Stimulated activated naive CD4-positive, alpha-beta T cell treated with Interleukin-2 at 50 U/mL for 16 hours (primary cell): ENCODE measurements at regions not wholly inside any gene's neighbourhood (a gene's known extent, or its start where the extent isn't known, plus 50 kb on each side); places are given as distances from the start of the nearest gene placed in this dataset.

Source experiments
- DNase-seq: peaks from one replicate; lab custom pipeline; 2025; lab: John Stamatoyannopoulos, UW

DNA sequence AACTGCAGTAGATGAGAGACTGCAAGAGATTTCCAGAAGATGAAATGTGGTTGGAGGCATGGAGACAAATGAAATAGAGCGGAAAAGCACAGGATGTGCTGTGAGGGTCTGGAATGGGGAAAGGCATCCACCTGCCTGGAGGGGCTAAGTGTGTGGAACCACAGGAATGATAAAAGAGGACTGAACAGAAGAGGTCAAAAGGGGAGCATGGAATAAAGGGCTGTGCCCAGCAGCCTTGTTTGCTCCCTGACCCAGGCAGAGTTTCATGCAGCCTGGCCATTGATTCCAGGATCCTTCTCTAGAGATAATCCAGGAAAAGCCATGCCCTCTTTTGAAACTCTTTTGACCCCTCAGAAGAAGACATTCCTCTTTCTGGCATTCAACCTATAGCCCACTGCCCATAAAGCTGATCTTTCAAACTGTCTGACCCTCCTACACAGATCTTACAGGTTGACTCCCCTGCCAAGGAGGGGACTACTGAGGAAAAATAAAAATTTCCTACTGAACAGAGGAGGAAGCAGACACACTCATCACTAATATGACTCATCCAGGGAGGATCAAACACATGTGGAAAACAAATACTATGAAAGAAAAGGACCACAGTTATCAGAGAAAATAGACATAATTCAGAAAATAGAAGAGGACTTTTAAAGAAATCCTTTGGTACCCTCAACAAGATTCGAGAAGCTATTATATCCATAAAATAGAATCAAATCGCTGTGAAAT, 273.5 kb upstream of the PCSK5 start:
- no peak for DNase-seq

DNA sequence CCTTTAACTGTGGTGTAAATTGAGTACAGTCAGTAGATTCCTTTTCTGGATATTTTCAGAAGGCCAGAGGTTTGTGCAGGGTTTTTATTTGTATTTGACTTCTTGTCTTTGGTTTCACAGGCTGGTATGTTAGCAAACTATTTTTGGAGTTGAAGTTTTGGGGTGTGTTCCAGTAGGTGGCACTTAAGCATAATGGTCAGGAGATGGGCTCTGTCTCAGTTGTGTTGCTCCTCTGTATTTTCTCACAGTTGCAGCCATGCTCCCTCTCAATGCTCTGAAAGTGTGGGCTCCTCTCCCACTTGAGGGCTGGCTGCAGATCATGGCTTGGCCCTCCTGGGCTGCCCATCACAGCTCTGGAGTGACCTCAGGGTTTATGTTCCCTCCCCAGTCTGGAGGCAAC, 267.0 kb upstream of the PCSK5 start:
- DNase-seq = no peak

- DNase-seq = no peak
Measured at GRCh38 chr9:75624998-75625397, 265.5 kb upstream of the PCSK5 start.

DNA sequence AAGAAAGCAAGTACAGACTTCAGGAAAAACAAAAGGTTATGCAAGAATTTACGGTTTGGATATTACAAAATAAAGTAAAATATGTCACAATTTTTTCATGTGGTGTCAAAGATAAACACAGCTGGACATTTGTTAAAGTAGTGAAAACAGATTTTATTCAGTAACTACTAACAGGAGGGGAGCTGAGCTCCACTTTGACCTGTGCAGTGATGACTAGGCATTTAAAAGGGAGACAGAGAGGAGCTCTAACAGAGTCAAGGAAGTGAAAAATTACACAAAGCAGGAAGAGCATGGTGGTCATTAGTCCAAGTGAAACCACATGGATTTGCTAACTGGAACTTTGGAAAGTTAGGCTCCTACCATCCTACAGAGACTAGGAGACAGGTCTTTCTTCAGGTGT, 263.6 kb upstream of the PCSK5 start:
- DNase-seq = no peak

- DNase-seq = no peak
Measured at GRCh38 chr9:75628952-75629351, 261.5 kb upstream of the PCSK5 start.

GRCh38 chr9:75633451-75634057, 256.9 kb upstream of the PCSK5 start:
- no peak for DNase-seq

GRCh38 chr9:75636427-75637045, 253.9 kb upstream of the PCSK5 start:
- no peak for DNase-seq

GRCh38 chr9:75639971-75640610, 250.4 kb upstream of the PCSK5 start:
- DNase-seq = no peak

- no peak for DNase-seq
Measured at GRCh38 chr9:75642522-75642921, 248.0 kb upstream of the PCSK5 start.

DNA sequence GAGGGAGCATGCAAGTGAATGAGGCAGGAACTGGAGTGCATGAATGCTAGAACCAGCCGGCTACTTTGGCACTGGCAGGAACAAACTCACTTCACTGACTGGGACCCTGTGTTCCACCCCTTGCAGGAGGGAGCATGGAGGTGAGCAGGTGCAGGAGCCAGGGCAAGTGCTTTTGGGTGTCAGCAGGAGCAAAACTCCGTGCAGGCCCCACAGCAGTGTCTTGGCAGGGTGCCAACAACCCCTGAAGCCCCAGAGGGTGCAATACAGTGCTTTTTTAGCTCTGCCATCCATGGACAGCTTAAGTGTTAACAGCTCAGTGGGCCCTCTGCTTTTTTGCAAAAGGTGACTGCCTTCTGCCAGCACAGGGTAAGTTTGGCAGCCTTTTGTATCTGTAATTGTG, 245.8 kb upstream of the PCSK5 start:
- DNase-seq = no peak

GRCh38 chr9:75648034-75648433, 242.4 kb upstream of the PCSK5 start:
- no peak for DNase-seq

GRCh38 chr9:75649060-75649459, 241.4 kb upstream of the PCSK5 start:
- DNase-seq = no peak

- no peak for DNase-seq
Measured at GRCh38 chr9:75651709-75652108, 238.8 kb upstream of the PCSK5 start.

DNA sequence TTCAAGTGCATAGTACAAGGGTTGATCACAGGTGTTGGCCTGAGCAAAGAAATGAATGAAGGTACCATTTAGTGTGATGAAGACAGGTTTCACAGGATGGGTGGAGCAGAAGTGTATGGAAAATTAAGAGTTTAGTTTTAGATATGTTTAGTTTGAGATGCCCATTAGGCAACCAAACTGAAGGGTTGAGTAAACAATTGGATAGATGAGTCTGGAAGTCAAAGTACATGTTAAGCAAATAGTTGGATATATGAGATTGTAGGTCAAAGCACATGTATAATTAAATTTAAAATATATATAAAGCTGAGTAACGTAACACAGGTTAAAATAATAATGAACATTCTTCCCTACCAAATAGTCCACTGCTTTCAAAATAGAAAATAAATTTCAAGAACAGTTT, 237.1 kb upstream of the PCSK5 start:
- DNase-seq = no peak

- no peak for DNase-seq
Measured at GRCh38 chr9:75653750-75654149, 236.7 kb upstream of the PCSK5 start.

- no peak for DNase-seq
Measured at GRCh38 chr9:75657015-75657414, 233.5 kb upstream of the PCSK5 start.

DNA sequence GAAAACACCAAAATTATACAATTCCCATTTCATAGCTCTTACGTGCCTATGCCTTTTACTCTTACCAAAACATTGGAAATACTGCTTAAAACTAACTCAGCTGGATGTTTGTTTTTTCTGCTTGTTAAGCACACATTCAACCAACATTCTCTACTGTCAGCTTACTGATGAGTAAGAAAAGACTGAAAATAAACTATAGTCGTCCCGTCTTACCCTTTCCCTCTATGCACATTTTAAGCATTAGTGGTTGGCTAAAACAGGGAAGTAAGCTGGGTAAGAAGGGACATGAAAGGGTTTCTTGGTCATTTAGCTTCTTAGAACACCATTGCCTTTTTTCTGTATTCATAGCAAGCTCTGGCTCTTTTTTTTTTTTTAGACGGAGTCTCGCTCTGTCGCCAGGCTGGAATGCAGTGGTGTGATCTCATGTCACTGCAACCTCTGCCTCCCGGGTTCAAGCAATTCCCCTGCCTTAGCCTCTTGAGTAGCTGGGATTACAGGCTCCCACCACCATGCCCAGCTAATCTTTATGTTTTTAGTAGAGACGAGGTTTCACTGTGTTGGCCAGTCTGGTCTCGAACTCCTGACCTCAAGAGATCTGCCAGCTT, 232.1 kb upstream of the PCSK5 start:
- no peak for DNase-seq

DNA sequence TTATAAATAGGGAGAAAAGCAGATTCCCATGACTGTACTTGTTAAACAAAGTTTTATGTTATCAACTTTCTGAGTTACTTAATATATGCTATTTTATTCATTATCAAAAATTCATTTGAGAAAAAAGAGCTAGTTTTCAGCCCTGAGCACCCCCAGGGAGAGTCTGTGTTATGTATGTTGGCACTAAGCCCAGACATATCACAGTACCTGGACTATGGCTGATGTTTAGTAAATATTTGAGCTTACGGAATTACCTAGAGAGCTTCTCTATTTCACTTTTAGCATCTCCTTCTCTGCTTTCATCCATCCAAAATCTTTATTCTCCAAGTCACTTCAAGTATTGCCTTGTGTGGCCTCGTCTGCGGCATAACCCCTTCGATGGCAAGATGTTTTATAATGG, 225.9 kb upstream of the PCSK5 start:
- no peak for DNase-seq

DNA sequence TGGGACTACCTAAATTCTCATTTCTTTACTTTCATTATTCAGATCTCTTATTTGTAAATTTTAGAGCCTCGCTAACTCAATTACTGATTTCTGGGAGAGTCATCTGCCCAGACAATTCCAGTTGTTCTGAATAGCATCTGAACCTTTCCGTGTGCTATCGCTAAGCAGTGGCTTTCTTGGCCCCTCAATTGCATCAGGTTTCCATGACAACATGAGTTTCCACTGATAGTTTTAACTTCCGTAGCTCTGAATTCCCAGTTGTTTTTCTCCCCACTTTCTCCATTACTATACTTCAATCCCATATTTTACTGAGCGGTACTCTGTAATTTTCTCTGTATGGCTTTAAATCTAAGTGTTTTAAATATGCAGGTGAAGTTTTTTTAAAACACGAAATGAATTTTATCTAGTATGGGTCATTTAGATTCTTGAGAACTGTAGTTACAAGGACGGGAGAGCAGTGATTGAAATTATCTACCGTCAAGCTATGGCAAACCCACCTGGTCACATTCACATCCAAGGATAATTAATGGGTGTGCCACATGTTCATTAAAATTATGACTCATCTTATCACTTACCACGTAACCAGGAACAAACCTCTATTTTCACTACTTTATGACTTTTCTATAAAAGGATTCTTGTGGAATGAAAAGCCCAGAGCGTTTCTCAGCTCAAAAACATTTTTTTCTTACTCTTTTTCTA, 223.5 kb upstream of the PCSK5 start:
- DNase-seq = no peak

GRCh38 chr9:75669721-75670120, 220.8 kb upstream of the PCSK5 start:
- DNase-seq = no peak

DNA sequence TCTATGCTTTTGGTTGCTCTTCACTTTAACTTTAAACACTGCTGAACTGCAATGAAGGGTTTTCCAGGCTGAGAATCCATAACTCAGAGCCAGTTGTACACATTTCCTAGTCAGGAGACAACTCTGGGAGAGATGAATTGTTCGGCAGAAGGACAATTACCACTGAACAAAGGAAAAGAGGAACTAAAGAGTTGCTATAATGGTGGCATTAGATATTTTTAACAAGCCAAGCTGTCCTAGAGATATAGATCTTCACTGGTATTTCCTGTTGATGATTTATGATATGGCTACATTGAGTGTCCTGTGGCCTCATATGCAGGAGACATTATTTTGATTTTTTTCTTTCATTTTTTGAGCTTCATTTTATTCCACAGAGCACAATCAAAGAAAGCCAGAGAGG, 219.1 kb upstream of the PCSK5 start:
- no peak for DNase-seq

DNA sequence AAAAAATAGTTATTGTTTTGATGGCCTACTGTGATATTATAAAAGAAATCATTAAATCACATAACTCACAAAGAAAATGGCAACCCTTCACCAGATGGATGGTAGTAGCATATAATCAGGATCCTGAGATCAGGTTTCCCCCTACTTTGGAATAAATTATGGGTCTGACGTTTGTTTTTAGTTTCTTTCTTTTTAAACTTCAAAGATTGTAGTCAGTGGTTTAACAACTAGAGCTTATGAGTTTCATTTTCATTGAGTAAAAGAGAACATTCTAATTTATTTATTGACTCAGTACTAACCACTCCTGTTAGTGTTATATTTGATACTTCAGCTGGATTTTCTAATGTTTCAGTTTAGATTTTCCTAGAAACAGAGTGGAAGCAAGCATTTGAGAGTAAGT, 218.0 kb upstream of the PCSK5 start:
- no peak for DNase-seq
